MM.1S (cell line): ENCODE measurements at regions not wholly inside any gene's neighbourhood (a gene's known extent, or its start where the extent isn't known, plus 50 kb on each side); places are given as distances from the start of the nearest gene placed in this dataset.

ENCODE experiments used
- CTCF ChIP-seq: fragments of 300-600 bp; sonication (generic); IDR thresholded peaks from 2 replicates; pipeline ENCODE4 v1.5.1; 2016; ENCODE audit warnings: antibody characterized with exemption, low read length, mixed read lengths
- EZH2 ChIP-seq: fragments of 300-600 bp; sonication (generic); optimal IDR thresholded peaks from 2 replicates; pipeline ENCODE3; 2017; ENCODE audit warnings: low read depth, mild to moderate bottlenecking, antibody characterized with exemption, low read length, mixed read lengths

- TF ChIP-seq EZH2: no peak
- TF ChIP-seq CTCF: no peak
These were observed 82.2 kb upstream of the HELT start for GRCh38 chr4:184936071-184936470.
